HEK293 (cell line): ENCODE measurements at regions not wholly inside any gene's neighbourhood (a gene's known extent, or its start where the extent isn't known, plus 50 kb on each side); places are given as distances from the start of the nearest gene placed in this dataset.

Source experiments
- CTCF ChIA-PET: fragments of 350-600 bp; formaldehyde crosslinking; extraction: SDS; loops from one replicate; lab custom pipeline; 2021; ENCODE audit warnings: antibody characterized with exemption; lab: Yijun Ruan, JAX
- POLR2A ChIA-PET: fragments of 300-600 bp; formaldehyde crosslinking; extraction: SDS; loops from one replicate; lab custom pipeline; 2020; ENCODE audit warnings: antibody characterized with exemption, inconsistent platforms; lab: Yijun Ruan, JAX
- H3K27ac ChIP-seq: fragments of 200-500 bp; sonication (Bioruptor generic); 2 replicates; pipeline ENCODE4 v1.5.1; 2014; ENCODE audit warnings: low read depth, low read length, control low read depth, inconsistent platforms; ENCODE audit errors: extremely low read depth
- H3K36me3 ChIP-seq, 2 experiments: fragments of 200-500 bp in 1 of 2; sonication (Bioruptor generic) in 1 of 2; 1 replicate in 1 of 2; 2 replicates in 1 of 2; pipeline ENCODE4 v1.5.1; 2014 to 2017; ENCODE audit warnings: inconsistent platforms in 2 of 2, low read length in 2 of 2; ENCODE audit not compliant: control insufficient read depth in 2 of 2, insufficient read depth in 1 of 2
- H3K4me1 ChIP-seq: fragments of 200-500 bp; sonication (Bioruptor generic); 2 replicates; pipeline ENCODE4 v1.5.1; 2014; ENCODE audit warnings: mild to moderate bottlenecking, low read length, inconsistent platforms; ENCODE audit not compliant: control insufficient read depth, insufficient read depth
- H3K4me3 ChIP-seq: 2 replicates; pipeline ENCODE4 v1.5.1; 2011; ENCODE audit warnings: low read depth, mild to moderate bottlenecking, control low read depth, low read length, moderate library complexity
- H3K9me3 ChIP-seq: fragments of 200-500 bp; sonication (Bioruptor generic); 2 replicates; pipeline ENCODE4 v1.5.1; 2014; ENCODE audit warnings: low read depth, low read length, inconsistent platforms; ENCODE audit not compliant: control insufficient read depth, insufficient read depth
- BCL11B ChIP-seq: fragments of 450-650 bp; formaldehyde crosslinking; IDR thresholded peaks from 2 replicates; pipeline ENCODE4 v1.5.1; 2016; ENCODE audit warnings: low read depth, missing biosample characterization, missing genetic modification characterization
- GLIS2 ChIP-seq: fragments of 450-650 bp; formaldehyde crosslinking; IDR thresholded peaks from 2 replicates; pipeline ENCODE4 v1.5.1; 2016; ENCODE audit warnings: missing biosample characterization, missing genetic modification characterization
- KLF10 ChIP-seq: fragments of 450-650 bp; IDR thresholded peaks from 2 replicates; pipeline ENCODE4 v1.5.1; 2018; ENCODE audit warnings: missing biosample characterization, mild to moderate bottlenecking, missing genetic modification characterization
- KLF16 ChIP-seq: fragments of 450-650 bp; formaldehyde crosslinking; IDR thresholded peaks from 2 replicates; pipeline ENCODE4 v1.5.1; 2017; ENCODE audit warnings: missing biosample characterization, missing genetic modification characterization
- MZF1 ChIP-seq: fragments of 450-650 bp; formaldehyde crosslinking; IDR thresholded peaks from 2 replicates; pipeline ENCODE4 v1.5.1; 2017; ENCODE audit warnings: missing biosample characterization, missing genetic modification characterization, borderline replicate concordance
- PRDM1 ChIP-seq: fragments of 450-650 bp; formaldehyde crosslinking; IDR thresholded peaks from 2 replicates; pipeline ENCODE4; 2016; ENCODE audit warnings: missing biosample characterization, missing genetic modification characterization
- RBAK ChIP-seq: fragments of 450-650 bp; formaldehyde crosslinking; IDR thresholded peaks from 2 replicates; pipeline ENCODE4 v1.5.1; 2016; ENCODE audit warnings: missing biosample characterization, missing genetic modification characterization
- REST ChIP-seq: fragments of 450-650 bp; formaldehyde crosslinking; IDR thresholded peaks from 2 replicates; pipeline ENCODE4 v1.5.1; 2016; ENCODE audit warnings: missing biosample characterization, missing genetic modification characterization
- SALL2 ChIP-seq: fragments of 450-650 bp; formaldehyde crosslinking; IDR thresholded peaks from 2 replicates; pipeline ENCODE4 v1.5.0; 2017; ENCODE audit warnings: missing biosample characterization, mild to moderate bottlenecking, missing genetic modification characterization, borderline replicate concordance
- TCF7L2 ChIP-seq: IDR thresholded peaks from 2 replicates; pipeline ENCODE4 v1.6.1; 2011; ENCODE audit warnings: low read depth, mild to moderate bottlenecking, inconsistent platforms, low read length, moderate library complexity, borderline replicate concordance
- ZBTB48 ChIP-seq: fragments of 450-650 bp; formaldehyde crosslinking; IDR thresholded peaks from 2 replicates; pipeline ENCODE4 v1.5.1; 2016; ENCODE audit warnings: missing biosample characterization, missing genetic modification characterization
- ZNF350 ChIP-seq: fragments of 450-650 bp; formaldehyde crosslinking; IDR thresholded peaks from 2 replicates; pipeline ENCODE4 v1.5.0; 2017; ENCODE audit warnings: missing biosample characterization, mild to moderate bottlenecking, missing genetic modification characterization
- ZNF366 ChIP-seq: fragments of 450-650 bp; formaldehyde crosslinking; conservative IDR thresholded peaks from 2 replicates; pipeline ENCODE4 v1.5.1; 2016; ENCODE audit warnings: missing biosample characterization, missing genetic modification characterization
- ZNF37A ChIP-seq: fragments of 450-650 bp; IDR thresholded peaks from 2 replicates; pipeline ENCODE4 v1.5.1; 2018; ENCODE audit warnings: missing biosample characterization, missing genetic modification characterization
- ZNF473 ChIP-seq: fragments of 450-650 bp; formaldehyde crosslinking; IDR thresholded peaks from 2 replicates; pipeline ENCODE4 v1.5.1; 2017; ENCODE audit warnings: missing biosample characterization, missing genetic modification characterization
- ZNF513 ChIP-seq: fragments of 450-650 bp; IDR thresholded peaks from 2 replicates; pipeline ENCODE4 v1.5.1; 2018; ENCODE audit warnings: missing biosample characterization, missing genetic modification characterization
- ZNF701 ChIP-seq: fragments of 450-650 bp; formaldehyde crosslinking; IDR thresholded peaks from 2 replicates; pipeline ENCODE4 v1.5.1; 2016; ENCODE audit warnings: missing biosample characterization, missing genetic modification characterization
- ZSCAN16 ChIP-seq: fragments of 450-650 bp; formaldehyde crosslinking; IDR thresholded peaks from 2 replicates; pipeline ENCODE4 v1.5.1; 2016; ENCODE audit warnings: missing biosample characterization, missing genetic modification characterization
- ZSCAN23 ChIP-seq: fragments of 450-650 bp; formaldehyde crosslinking; IDR thresholded peaks from 2 replicates; pipeline ENCODE4 v1.5.1; 2016; ENCODE audit warnings: missing biosample characterization, missing genetic modification characterization
- TF ChIP-seq, protein P1 (sequence below): fragments of 450-650 bp; formaldehyde crosslinking; optimal IDR thresholded peaks from 2 replicates; pipeline ENCODE3; 2016; ENCODE audit warnings: missing biosample characterization, mild to moderate bottlenecking, missing genetic modification characterization
- TF ChIP-seq, protein P2 (sequence below): IDR thresholded peaks from 2 replicates; pipeline ENCODE4 v1.6.1; 2011; ENCODE audit warnings: mild to moderate bottlenecking, low read depth, low read length, borderline replicate concordance

GRCh38 chr15:93235269-93235668 lies 146.3 kb upstream of the RGMA start (continued):
- no peak for TF ChIP-seq REST (tag by site-specific recombination)
- TF ChIP-seq TCF7L2 = no peak

- peaks cover 2% of the 10 kb centered on the region; the same call in 1 of the 2 replicates for H3K4me1 ChIP-seq
- no peak overlapping the region for H3K27ac ChIP-seq
- CTCF ChIA-PET = interaction anchor here (0.8 kb wide), 1 partner anchor 12 kb away, joined by 5 read pairs; no protein-coding TSS in a partner anchor
- TF ChIP-seq PRDM1 (tag by site-specific recombination) = no peak
- no peak for TF ChIP-seq SALL2
- TF ChIP-seq ZSCAN16 = no peak
- no peak for TF ChIP-seq ZBTB48
- TF ChIP-seq ZNF366 (tag by site-specific recombination) = no peak
- no peak for TF ChIP-seq KLF10 (tag by site-specific recombination)
- TF ChIP-seq KLF16 (tag by site-specific recombination) = no peak
- no peak for TF ChIP-seq GLIS2
- TF ChIP-seq ZNF37A (tag by site-specific recombination) = no peak
- no peak for TF ChIP-seq MZF1
- TF ChIP-seq ZNF350 = no peak
- TF ChIP-seq ZSCAN23 (tag by site-specific recombination) = no peak
- TF ChIP-seq, protein P1, sequence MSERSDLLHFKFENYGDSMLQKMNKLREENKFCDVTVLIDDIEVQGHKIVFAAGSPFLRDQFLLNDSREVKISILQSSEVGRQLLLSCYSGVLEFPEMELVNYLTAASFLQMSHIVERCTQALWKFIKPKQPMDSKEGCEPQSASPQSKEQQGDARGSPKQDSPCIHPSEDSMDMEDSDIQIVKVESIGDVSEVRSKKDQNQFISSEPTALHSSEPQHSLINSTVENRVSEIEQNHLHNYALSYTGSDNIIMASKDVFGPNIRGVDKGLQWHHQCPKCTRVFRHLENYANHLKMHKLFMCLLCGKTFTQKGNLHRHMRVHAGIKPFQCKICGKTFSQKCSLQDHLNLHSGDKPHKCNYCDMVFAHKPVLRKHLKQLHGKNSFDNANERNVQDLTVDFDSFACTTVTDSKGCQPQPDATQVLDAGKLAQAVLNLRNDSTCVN (tag by site-specific recombination) = no peak
- no peak for TF ChIP-seq ZNF701 (tag by site-specific recombination)
- TF ChIP-seq, protein P2, sequence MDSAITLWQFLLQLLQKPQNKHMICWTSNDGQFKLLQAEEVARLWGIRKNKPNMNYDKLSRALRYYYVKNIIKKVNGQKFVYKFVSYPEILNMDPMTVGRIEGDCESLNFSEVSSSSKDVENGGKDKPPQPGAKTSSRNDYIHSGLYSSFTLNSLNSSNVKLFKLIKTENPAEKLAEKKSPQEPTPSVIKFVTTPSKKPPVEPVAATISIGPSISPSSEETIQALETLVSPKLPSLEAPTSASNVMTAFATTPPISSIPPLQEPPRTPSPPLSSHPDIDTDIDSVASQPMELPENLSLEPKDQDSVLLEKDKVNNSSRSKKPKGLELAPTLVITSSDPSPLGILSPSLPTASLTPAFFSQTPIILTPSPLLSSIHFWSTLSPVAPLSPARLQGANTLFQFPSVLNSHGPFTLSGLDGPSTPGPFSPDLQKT = no peak
- no peak for TF ChIP-seq ZNF513 (tag by site-specific recombination)
- no peak for TF ChIP-seq RBAK (tag by site-specific recombination)
- no peak for TF ChIP-seq BCL11B (tag by site-specific recombination)
- no peak for TF ChIP-seq ZNF473
- no peak overlapping the region for H3K4me3 ChIP-seq
- no peaks in the 10 kb centered on the region for H3K36me3 ChIP-seq
- POLR2A ChIA-PET = no interaction called here
- no peaks in the 10 kb centered on the region; the same call in 1 of the 2 replicates for H3K9me3 ChIP-seq
These were observed 144.7 kb upstream of the RGMA start for GRCh38 chr15:93233710-93234109.
